ENCODE measurements at regions not wholly inside any gene's neighbourhood (a gene's known extent, or its start where the extent isn't known, plus 50 kb on each side); places are given as distances from the start of the nearest gene placed in this dataset.
"Not testable (repeated sequence)": the region's sequence is repeated elsewhere in the genome, so short reads cannot be mapped to it uniquely, and the experiment has no call there.

DNA sequence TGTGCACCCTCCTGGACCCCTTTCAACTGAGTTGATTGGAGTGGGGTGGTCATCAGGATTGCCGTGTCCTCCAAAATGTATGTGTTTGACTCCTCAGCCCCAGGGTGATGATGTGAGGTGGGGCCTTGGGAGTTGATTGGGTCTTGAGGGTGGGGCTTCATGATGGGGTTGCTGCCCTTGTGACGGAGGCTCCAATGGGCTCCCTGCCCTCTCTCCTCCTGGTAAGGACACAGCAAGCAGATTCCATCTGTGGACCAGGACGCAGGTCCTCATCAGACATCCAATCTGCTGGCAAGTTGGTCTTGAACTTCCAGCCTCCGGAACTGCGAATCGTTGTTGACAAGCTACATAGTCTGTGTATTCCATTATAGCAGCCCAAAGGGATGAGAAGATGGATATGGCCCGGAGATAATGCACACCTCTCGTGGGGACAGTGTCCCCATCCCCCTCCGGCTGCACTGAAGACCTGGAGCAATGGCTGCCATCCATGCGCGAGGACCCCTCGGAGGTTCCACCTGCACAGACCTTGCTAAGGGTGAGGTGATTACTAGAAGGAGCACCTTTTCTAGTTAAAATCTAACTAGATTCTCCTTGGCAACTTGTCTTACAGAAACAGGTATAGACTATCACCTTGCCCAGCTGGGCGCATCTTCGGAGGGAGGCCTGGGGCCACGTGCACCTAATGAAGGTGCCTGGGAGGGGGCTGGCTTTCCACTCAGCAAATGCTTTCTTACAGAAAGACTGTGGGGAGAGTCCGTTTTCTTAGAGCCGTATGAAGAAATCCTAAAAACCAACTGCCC lies 75.7 kb upstream of the IRX4 start:
- DNase-seq (ENCODE audit: low spot score), result no peak

DNA sequence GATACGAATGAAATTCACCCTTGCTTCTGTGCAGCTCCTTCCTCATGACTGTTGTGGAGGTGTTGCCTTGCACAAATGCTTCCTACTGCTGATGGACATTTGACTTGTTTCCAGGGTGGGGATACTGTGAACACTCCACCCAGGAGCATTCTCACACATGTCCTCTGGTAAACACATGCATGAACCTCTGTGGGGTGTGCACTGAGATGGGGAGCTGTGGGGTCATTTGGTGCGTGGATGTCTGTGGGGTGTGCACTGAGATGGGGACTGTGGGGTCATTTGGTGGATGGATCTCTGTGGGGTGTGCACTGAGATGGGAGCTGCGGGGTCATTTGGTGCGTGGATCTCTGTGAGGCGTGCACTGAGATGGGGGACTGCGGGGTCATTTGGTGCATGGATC lies 72.9 kb upstream of the IRX4 start:
- DNase-seq (ENCODE audit: low spot score), result no peak

DNA sequence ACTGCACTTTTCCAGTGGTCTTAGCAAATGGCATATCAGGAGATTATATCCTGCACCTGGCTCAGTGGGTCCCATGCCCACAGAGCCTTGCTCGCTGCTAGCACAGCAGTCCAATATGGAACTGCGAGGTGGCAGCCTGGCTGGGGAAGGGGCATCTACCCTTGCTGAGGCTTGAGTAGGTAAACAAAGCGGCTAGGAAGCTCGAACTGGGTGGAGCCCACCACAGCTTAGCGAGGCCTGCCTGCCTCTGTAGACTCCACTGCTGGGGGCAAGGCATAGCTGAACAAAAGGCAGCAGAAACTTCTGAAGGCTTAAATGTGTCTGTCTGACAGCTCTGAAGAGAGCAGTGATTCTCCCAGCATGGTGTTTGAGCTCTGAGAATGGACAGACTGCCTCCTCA lies 71.0 kb upstream of the IRX4 start:
- DNase-seq (ENCODE audit: low spot score), result not testable (repeated sequence)

DNA sequence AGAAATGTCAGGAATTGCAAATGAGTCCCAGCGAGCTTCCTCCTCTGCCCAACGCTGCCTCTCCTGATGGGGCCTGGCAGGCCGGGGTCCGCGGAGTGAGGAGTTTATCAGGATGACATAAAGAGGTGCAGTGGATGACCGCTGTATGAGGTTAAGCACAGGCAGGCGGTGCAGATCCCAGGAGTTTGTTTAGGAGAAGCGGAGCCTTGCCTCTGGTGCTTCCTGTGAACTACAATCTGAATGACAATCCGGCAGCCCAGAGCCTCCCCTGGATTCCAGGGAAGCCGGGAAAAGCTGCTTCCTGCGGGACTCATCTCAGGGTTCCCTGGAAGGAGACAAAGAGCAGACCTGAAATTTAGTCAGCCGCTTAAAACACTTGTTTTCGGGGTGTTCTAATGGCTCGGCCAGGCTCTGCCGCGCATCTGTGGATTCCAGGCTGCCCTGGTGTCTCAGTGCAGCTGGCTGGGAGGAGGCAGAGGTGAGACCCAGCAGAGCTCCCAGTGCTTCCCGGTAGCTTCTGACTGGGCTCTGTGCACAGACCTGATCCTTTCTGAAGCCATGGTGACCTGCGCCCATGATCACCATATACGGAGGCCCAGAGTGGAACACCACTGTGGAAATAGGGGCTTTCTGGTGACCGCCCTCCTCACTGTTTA lies 69.8 kb upstream of the IRX4 start:
- no peak for DNase-seq (ENCODE audit: low spot score)

DNA sequence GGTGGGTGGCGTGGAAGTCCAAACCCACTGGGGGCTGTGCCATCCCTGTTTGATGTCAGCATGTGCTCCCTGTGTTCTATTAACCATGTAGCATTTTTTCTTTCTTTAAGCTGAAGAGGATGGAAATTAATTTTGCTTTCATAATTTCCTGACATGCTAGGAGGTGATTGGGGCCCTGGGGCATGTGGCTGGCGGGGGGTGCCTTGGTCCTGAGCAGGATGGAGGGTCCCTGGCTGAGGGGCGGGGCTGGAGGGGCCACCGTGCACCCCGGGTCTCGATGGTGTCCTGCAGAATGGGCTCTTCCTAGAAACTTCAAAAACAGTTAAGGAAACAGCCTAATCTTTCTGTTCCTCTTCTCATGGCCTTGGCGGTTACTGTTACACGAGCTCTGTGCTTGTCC lies 69.3 kb upstream of the IRX4 start:
- no peak for DNase-seq (ENCODE audit: low spot score)

DNA sequence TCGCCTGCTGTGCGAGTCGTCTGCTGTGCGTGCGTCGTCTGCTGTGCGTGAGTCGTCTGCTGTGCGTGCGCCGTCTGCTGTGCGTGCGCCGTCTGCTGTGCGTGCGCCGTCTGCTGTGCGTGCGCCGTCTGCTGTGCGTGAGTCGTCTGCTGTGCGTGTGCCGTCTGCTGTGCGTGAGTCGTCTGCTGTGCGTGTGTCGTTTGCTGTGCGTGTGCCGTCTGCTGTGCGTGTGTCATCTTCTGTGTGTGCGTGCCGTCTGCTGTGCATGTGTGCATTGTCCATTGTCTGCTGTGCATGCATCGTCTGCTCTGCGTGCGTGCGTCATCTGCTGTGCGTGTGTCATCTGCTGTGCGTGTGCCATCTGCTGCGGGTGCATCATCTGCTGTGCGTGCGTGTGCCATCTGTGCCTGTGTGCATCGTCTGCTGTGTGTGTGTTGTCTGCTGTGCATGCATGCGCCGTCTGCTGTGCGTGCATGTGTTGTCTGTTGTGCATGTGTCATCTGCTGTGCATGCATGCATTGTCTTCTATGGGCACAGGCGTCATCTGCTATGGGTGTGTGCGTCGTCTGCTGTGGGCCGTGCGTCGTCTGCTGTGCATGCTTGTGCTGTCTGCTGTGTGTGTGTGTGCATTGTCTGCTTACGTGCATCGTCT lies 68.6 kb upstream of the IRX4 start:
- DNase-seq (ENCODE audit: low spot score), result no peak

DNA sequence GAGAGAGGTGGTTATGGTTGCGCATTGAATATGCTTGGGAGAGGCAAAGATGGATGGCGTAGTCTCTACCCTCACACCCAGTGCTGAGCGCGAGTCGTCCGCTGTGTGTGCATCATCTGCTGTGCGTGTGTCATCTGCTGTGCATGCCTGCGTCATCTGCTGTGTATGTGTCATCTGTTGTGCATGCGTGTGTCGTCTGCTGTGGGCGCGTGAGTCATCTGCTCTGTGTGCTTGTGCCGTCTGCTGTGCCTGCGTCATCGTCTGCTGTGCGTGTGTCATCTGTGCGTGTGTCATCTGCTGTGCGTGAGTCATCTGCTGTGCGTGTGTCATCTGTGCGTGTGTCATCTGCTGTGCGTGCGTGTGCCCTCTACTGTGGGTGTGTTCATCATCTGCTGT lies 68.0 kb upstream of the IRX4 start:
- DNase-seq (ENCODE audit: low spot score), result no peak

DNA sequence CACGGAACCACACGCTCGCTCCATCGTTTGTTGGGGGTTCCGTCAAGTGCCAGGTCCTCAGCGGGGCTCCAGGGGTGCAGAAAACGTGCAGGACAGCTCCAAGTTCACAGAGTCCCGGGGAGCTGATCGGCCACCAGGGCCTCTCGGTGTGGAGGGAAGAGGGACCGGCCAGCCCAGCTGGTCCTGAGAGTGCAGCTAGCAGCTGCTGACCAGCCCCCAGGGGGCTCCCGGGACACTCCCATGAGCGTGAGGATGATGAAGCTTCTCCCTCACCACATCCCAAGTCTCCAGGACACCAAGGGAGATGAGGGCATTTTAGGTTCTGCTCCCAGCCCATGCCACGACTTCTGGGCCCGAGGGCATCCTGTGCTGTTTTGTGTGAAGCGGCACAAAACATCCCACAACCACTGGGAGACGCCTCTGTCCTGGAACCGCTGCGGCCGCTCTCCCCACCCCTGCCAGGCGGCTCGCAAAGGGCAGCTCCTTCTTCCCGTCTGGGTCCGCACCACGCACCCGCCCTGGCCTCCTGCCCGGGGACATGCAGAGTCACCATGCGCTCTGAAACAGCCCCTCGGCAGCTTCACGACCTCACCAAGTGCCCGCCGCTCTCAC lies 67.5 kb upstream of the IRX4 start:
- no peak for DNase-seq (ENCODE audit: low spot score)

DNA sequence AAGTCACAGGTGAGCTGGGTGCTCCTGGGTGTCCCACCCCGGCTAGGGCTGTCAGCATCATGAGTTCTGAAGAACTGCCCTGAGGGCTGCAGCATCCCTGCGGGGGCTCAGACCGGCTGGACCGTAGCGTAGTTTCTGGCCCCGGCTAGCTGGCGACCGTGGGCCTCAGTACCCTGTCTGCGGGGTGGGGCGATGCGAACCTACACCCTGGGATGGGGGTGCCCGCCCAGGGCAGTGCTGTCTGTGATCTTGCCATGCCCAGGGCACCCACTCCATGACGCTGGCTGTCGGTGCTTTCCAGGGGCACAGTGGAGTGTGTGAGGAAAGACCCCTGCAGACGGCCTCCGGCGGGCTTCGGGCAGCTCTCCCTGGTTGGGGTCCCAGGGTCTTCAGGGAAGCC lies 66.5 kb upstream of the IRX4 start:
- DNase-seq (ENCODE audit: low spot score), result no peak

DNA sequence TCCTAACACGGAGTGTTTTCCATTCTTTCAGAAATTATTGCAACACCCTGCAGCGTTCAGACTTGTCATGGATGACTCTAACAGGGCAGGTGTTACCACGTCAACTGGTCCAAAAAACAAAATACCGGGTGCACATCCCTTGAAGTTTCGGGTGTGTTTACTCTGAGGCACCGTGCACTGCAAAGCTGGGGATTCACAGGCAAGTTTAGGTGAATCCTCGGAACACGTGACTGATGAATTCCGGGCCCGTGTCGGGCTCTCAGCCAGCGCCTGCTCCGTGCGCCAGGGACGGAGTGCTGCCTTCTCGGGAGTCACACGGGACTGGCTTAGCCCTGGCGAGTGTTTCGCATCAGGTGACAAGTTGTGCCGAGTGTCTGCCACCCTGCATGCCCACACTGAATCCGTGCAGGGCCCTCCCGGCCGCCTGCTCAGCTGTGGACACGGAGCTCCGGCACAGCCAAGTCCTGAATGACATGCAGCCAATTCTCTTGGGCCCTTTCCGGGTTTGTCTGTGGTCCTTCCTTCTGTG lies 66.0 kb upstream of the IRX4 start:
- DNase-seq (ENCODE audit: low spot score), result no peak

DNA sequence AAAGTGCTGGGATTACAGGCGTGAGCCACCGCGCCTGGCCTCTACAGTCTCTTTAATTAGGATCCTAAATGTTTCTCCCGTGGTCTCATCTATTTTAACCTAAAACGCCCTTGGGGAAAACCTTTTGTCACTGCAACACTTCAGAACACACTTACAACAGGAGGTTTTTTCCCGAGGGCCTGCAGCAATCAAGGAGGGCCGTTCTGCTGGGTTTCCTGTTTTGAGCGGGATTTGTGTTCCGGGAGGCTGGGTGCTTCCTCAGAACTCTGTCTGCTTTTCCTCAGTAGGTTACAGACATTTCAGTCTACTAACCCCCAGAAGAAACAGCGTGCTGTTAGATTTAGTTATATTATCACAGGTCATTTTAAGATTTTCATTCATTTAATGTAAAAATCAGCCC lies 65.4 kb upstream of the IRX4 start:
- DNase-seq (ENCODE audit: low spot score), result no peak

DNA sequence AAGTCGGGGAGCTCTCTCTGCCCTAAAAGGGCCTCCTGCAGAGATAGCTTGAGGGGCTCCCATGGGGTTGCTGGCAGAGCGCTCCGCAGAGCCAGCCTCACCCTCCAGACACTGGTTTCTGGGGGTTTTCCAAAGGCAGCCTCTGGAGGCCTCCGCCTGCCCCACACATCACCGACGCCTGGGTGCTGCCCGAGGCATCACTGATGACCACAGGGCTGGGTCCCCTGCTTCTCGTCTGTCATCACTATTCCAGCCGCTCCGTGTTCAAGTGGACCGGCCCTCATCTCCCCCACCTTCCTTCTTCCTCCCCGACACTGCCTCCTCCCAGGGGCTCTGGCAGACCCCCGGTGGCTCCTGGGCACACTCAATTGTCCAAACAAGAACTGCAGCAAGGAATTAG lies 64.1 kb upstream of the IRX4 start:
- DNase-seq (ENCODE audit: low spot score), result no peak

DNA sequence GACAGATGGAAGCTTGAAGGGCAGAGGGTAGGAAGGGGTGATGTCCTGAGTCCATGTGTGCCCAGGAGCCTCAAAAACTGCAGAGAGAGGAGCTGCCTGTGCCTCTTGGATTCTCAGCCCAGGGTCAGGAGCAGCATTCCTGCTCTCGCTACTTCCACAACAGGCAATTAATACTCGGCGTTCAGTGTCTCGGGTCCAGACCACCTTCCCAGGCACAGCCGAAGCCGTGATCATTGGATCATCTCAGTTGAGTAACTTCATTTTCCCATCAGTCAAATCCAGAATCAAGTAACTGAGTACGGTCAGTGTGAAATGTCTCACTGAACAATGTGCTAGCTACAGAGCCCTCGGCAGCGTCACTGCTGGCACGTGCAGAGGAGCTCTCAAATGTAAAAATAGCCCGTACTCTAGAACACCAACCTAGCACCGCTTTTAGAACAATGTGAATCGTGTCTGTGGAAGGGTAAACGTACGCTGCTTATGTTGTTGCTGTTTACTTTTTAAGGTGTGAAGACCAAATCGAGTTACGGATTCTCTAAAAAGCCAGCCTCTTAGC lies 63.5 kb upstream of the IRX4 start:
- DNase-seq (ENCODE audit: low spot score), result no peak

DNA sequence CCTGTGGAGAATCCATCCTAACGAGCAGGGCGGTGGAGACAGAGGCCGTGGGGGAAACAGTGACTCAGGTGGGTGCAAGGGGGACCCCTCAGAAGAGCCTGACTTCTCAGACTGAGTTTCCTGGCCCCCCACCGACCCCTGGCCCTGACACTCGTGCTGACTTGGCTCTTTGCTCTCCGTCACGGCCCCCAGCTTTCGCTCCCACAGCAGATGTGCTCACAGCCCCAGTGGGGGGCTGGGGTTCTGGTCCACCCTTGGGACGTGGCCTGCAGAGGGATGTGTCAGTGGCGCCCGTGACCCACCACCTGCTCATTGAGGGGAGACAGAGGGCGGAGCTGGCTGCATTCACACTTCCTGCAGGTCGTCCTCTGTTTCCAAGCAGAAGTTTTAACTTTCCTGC lies 62.9 kb upstream of the IRX4 start:
- DNase-seq (ENCODE audit: low spot score), result no peak

DNA sequence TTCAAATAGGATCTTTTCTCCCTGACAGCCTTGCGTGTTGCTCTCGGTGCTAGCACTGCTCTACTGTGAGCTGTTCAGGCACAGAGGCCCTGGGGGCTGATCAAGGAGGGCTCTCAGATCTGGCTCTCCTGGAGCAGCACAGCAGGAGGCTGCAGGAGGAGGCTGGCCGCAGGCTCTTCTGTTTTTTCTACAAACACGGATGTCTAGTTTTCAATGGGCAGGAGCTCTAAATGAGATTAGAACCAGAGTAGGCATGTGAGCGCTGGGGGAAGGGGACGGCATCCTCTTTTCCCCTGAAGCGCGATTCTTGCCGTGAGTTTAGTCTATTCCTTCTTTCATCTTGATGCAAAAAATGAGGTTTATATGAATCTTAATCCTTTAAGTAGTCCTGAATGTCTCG lies 61.7 kb upstream of the IRX4 start:
- DNase-seq (ENCODE audit: low spot score), result no peak

DNA sequence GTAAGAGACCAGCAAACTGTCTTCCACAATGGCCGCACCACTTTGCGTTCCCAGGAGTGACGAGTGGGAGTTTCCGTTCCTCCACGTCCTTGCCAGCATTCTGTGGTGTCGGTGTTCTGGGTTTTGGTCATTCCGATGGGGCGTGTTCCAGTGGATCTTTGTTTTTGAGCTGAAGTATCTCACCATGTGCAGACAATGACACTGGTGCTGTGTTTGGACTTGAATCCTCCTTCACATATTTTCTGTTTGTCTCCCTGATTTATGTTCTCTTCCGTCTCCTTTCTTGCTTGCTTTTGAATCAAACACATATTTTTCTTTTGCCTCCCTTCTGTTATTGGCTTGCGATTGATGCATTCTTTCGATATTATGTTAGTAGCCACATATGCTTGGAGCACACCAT lies 60.8 kb upstream of the IRX4 start:
- no peak for DNase-seq (ENCODE audit: low spot score)

DNA sequence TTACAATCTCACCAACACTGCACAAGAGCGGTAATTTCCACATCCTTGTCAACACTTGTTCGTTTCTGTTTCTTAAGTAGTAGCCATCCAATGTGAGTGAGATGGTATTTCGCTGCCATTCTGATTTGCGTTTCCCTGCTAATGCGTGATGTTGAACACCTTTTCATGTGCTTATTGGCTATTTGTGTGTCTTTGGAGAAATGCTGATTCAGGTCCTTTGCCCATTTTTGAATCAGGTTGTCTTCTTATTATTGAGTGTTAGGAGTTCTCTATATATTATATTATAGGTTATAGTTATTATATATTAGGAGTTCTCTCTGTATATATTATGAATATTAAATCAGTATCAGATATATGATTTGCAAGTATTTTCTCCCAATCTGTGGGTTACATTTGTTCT lies 59.9 kb upstream of the IRX4 start:
- DNase-seq (ENCODE audit: low spot score), result no peak

DNA sequence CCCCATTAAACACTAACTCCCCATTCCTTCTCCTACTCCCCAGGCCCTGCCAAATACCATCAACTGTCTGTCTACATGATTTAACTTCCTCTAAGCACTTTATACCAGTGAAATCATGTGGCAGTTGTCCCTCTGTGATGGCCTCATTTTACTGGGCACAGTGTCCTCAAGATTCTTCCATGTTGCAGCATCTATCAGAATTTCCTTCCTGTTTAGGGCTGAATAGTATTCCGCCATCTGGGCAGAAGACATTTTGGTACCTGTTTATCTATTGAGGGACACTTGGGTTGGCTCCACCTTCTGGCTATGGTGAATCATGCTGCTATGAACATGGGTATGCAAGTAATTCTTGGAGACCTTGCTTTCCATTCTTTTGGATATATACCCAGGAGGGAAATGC lies 59.4 kb upstream of the IRX4 start:
- no peak for DNase-seq (ENCODE audit: low spot score)

DNA sequence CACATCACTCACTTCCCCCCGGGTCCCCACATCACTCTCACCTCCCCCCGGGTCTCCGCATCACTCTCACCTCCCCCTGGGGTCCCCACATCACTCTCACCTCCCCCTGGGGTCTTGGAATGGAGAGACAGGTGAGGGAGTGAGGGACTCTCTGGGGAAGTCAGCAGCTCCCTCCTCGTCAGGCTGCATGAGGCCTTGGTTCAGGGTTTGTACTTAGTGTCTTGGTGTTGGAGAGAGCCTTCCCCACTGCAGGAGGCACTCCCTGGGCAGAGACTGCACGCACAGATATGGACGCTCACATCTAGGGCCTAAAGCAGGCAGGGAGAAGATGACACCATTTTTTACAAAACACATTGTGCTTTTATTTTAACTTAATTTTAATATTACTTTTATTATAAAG lies 56.5 kb upstream of the IRX4 start:
- DNase-seq (ENCODE audit: low spot score), result no peak

DNA sequence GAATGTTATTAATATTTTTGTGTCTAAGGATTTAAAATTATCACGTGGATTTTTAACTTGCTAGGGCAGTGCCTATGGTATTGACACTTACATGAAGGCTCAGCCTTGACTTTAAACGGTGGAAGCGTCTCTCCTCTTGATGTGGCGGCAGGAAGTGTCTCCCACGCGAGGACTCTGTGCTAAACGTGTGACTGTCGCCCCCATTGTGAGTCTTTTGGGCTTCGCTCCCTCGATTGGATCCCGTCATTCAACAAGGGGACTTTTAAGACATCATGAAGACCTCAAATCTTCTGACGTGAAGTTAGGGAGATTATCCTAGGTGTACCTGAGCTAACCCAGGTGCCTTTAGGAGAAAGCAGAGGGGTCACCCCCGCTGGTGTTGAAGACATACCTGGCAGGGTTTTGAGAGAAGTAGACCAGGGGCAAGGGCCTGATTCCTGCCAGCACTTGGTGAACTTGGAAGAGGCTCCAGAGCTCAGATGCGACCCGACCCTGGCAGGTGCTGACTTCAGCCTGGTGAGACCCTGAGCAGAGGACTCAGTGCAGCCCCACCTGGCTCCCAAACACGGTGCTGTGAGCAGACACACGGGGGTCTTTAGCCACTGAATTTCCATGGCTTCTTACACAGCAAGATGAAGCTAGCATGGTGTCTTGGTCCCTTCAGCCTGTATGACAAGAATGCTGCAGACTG lies 55.7 kb upstream of the IRX4 start:
- DNase-seq (ENCODE audit: low spot score), result no peak

DNA sequence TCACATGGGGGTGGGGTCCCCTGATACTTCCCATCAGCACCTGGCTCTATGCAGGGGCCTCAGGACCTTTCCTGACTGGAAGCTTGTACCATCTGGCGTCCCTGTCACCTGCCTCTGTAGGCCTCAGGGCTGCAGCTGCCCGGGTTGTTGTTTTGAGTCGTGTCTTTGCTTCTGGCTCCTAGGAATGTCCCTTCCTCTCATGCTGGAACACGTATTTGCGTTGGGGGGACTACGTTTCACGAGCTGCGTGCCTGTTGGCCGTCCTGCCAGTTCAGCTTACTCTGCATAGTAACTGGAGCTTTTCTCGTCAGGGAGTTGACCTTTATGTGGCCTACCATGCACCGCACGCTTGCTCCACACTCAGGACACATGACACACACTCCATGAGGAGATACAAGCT lies 54.9 kb upstream of the IRX4 start:
- no peak for DNase-seq (ENCODE audit: low spot score)

DNA sequence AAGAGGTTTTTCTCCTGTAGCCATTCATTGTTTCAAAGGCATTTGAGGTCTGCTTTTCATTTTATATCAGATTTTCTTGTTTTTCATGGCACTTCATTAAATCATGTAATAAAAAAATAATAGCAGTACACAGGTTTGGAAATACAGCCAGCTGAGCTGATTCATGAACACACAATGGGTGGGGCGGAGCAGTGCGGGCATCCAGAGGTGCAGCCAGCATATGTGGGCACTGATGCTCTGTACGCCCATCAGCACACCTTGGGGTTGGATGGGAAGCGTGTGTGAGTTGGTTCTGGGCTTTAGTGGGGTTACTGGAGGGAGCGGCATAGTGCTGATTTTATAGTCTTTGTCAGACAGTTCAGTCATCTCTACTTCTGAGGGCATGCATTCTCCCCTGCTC lies 54.2 kb upstream of the IRX4 start:
- no peak for DNase-seq (ENCODE audit: low spot score)

Data from hematopoietic multipotent progenitor cell treated with erythropoietin and hydrocortisone succinate and interleukin-3 and kit ligand, for 15 days (in vitro differentiated cells).